H1 (cell line): ENCODE measurements at regions not wholly inside any gene's neighbourhood (a gene's known extent, or its start where the extent isn't known, plus 50 kb on each side); places are given as distances from the start of the nearest gene placed in this dataset.

Source experiments
- CTCF ChIA-PET: fragments of 300-600 bp; sonication (Branson Sonifier 250); formaldehyde crosslinking; loops from one replicate; lab custom pipeline; 2021; ENCODE audit not compliant: partially characterized antibody; lab: Charles Lee
- POLR2A ChIA-PET: fragments of 300-600 bp; sonication (Branson Sonifier 250); formaldehyde crosslinking; loops from one replicate; lab custom pipeline; 2021; ENCODE audit warnings: inconsistent platforms; ENCODE audit not compliant: partially characterized antibody; lab: Charles Lee
- DNase-seq, 2 experiments: peaks; one replicate each; pipeline versions ENCODE4 v3.0.0 to v3.0.0-alpha.2; 2010 to 2022; ENCODE audit warnings: low spot score in 2 of 2, low read depth in 1 of 2, mixed read lengths in 1 of 2
- FAIRE-seq: peaks from 2 replicates; lab custom pipeline; 2011; peaks lifted over from hg19 to GRCh38; lab: Jason Lieb, UNC
- H2AFZ ChIP-seq: 2 replicates; pipeline ENCODE4 v1.8.1; 2012; ENCODE audit warnings: low read length, inconsistent platforms
- H2AK5ac ChIP-seq: 2 replicates; pipeline ENCODE4 v1.6.1; 2013; ENCODE audit warnings: low read depth, low read length
- H2BK120ac ChIP-seq: replicated peaks from 2 replicates; pipeline ENCODE3; 2013; ENCODE audit warnings: low read depth, low read length, inconsistent platforms
- H2BK12ac ChIP-seq: 2 replicates; pipeline ENCODE4 v1.6.1; 2013; ENCODE audit warnings: low read depth, low read length
- H2BK15ac ChIP-seq: 2 replicates; pipeline ENCODE4 v1.6.1; 2013; ENCODE audit warnings: low read length
- H2BK20ac ChIP-seq: 2 replicates; pipeline ENCODE4 v1.6.1; 2013; ENCODE audit warnings: low read length
- H2BK5ac ChIP-seq: 2 replicates; pipeline ENCODE4 v1.6.1; 2013; ENCODE audit warnings: low read depth, low read length
- H3K14ac ChIP-seq: 2 replicates; pipeline ENCODE4 v1.6.1; 2013; ENCODE audit warnings: inconsistent platforms; ENCODE audit not compliant: insufficient read length
- H3K18ac ChIP-seq: 2 replicates; pipeline ENCODE4 v1.6.1; 2013; ENCODE audit warnings: low read length; ENCODE audit errors: extremely low read depth
- H3K23ac ChIP-seq: 2 replicates; pipeline ENCODE4 v1.6.1; 2013; ENCODE audit warnings: inconsistent platforms; ENCODE audit not compliant: insufficient read length
- H3K23me2 ChIP-seq: 2 replicates; pipeline ENCODE4 v1.6.1; 2013; ENCODE audit warnings: low read depth, low read length
- H3K27ac ChIP-seq: 2 replicates; pipeline ENCODE4 v1.6.1; 2011; ENCODE audit warnings: low read depth, low read length, inconsistent platforms
- H3K27me3 ChIP-seq, 4 experiments: replicated peaks in 1 of 4; 1 replicate in 1 of 4; 2 replicates in 3 of 4; pipeline versions ENCODE4 v1.6.1 to v1.8.1; 2011 to 2013; ENCODE audit warnings: low read length in 3 of 4, mild to moderate bottlenecking in 3 of 4, inconsistent platforms in 2 of 4, mixed read lengths in 2 of 4, moderate library complexity in 1 of 4; ENCODE audit not compliant: control insufficient read depth in 3 of 4, insufficient read depth in 3 of 4; ENCODE audit errors: extremely low read depth in 1 of 4
- H3K36me3 ChIP-seq, 4 experiments: 2 replicates each; pipeline versions ENCODE4 v1.6.1 to v1.8.1; 2011 to 2013; ENCODE audit warnings: mild to moderate bottlenecking in 4 of 4, low read length in 3 of 4, moderate library complexity in 2 of 4, control low read depth in 1 of 4, inconsistent platforms in 1 of 4; ENCODE audit not compliant: insufficient read depth in 4 of 4, control insufficient read depth in 2 of 4
- H3K4ac ChIP-seq: replicated peaks from 2 replicates; pipeline ENCODE3; 2013; ENCODE audit warnings: low read length, low read depth, mixed read lengths, inconsistent platforms; ENCODE audit not compliant: insufficient read length
- H3K4me1 ChIP-seq, 4 experiments: replicated peaks in 1 of 4; 1 replicate in 1 of 4; 2 replicates in 3 of 4; pipeline versions ENCODE4 v1.6.1 to v1.8.1; 2011 to 2013; ENCODE audit warnings: low read length in 3 of 4, inconsistent platforms in 2 of 4, mixed read lengths in 1 of 4; ENCODE audit not compliant: insufficient read depth in 4 of 4, control insufficient read depth in 3 of 4
- H3K4me2 ChIP-seq, 2 experiments: 2 replicates each; pipeline versions ENCODE4 v1.6.1 to v1.8.1; 2011 to 2013; ENCODE audit warnings: low read depth in 2 of 2, low read length in 2 of 2, control low read depth in 1 of 2, inconsistent platforms in 1 of 2, mild to moderate bottlenecking in 1 of 2; ENCODE audit not compliant: insufficient read depth in 1 of 2
- H3K4me3 ChIP-seq, 4 experiments: fragments of 200-600, 300-600 bp in 1 of 4; sonication (generic), shearing (Covaris generic), sonication (Bioruptor Twin) in 1 of 4; 2 replicates each; pipeline versions ENCODE4 v1.5.1 to v1.8.1; 2011 to 2016; ENCODE audit warnings: low read length in 4 of 4, low read depth in 3 of 4, control low read depth in 2 of 4, inconsistent platforms in 2 of 4, mild to moderate bottlenecking in 2 of 4, mixed read lengths in 1 of 4, moderate library complexity in 1 of 4; ENCODE audit not compliant: insufficient read depth in 2 of 4; ENCODE audit errors: extremely low read depth in 1 of 4
- H3K56ac ChIP-seq: replicated peaks from 2 replicates; pipeline ENCODE3; 2013; ENCODE audit warnings: low read depth, mild to moderate bottlenecking, mixed read lengths, low read length, inconsistent platforms; ENCODE audit not compliant: insufficient read length
- H3K79me1 ChIP-seq: 2 replicates; pipeline ENCODE4 v1.6.1; 2013; ENCODE audit warnings: low read depth, low read length, control low read depth
- H3K79me2 ChIP-seq, 2 experiments: 2 replicates each; pipeline versions ENCODE4 v1.6.1 to v1.8.1; 2012 to 2013; ENCODE audit warnings: low read length in 2 of 2, mild to moderate bottlenecking in 2 of 2, inconsistent platforms in 1 of 2; ENCODE audit not compliant: insufficient read depth in 2 of 2, control insufficient read depth in 1 of 2
- H3K9ac ChIP-seq, 4 experiments: replicated peaks in 1 of 4; 1 replicate in 1 of 4; 2 replicates in 3 of 4; pipeline versions ENCODE4 v1.6.1 to v1.8.1; 2011 to 2013; ENCODE audit warnings: low read depth in 3 of 4, low read length in 3 of 4, control low read depth in 2 of 4, mild to moderate bottlenecking in 2 of 4, moderate library complexity in 2 of 4, inconsistent platforms in 1 of 4; ENCODE audit errors: extremely low read depth in 1 of 4
- H3K9me3 ChIP-seq, 2 experiments: 2 replicates each; pipeline versions ENCODE4 v1.6.1 to v1.8.1; 2012 to 2013; ENCODE audit warnings: mild to moderate bottlenecking in 2 of 2, moderate library complexity in 2 of 2, control low read depth in 1 of 2, inconsistent platforms in 1 of 2, low read depth in 1 of 2, low read length in 1 of 2, mixed read lengths in 1 of 2; ENCODE audit not compliant: insufficient read depth in 2 of 2
- H4K20me1 ChIP-seq, 2 experiments: replicated peaks in 1 of 2; 2 replicates each; pipeline versions ENCODE3 to v1.8.1; 2011 to 2013; ENCODE audit warnings: inconsistent platforms in 2 of 2, low read length in 2 of 2, mild to moderate bottlenecking in 1 of 2; ENCODE audit not compliant: insufficient read depth in 2 of 2, control insufficient read depth in 1 of 2
- H4K5ac ChIP-seq: 2 replicates; pipeline ENCODE4 v1.6.1; 2013; ENCODE audit warnings: low read length, low read depth, mixed read lengths, inconsistent platforms; ENCODE audit not compliant: insufficient read length
- H4K8ac ChIP-seq: 2 replicates; pipeline ENCODE4 v1.8.0; 2013; ENCODE audit warnings: mild to moderate bottlenecking, moderate library complexity, low read length, inconsistent platforms; ENCODE audit not compliant: insufficient read depth; ENCODE audit errors: extremely low read depth
- H4K91ac ChIP-seq: replicated peaks from 2 replicates; pipeline ENCODE3; 2013; ENCODE audit warnings: low read length, mixed read lengths, inconsistent platforms; ENCODE audit not compliant: insufficient read length
- CREB1 ChIP-seq: IDR thresholded peaks from 2 replicates; pipeline ENCODE4 v1.6.1; 2012; ENCODE audit warnings: inconsistent platforms
- EZH2 ChIP-seq: fragments of 200-600 bp; sonication (generic); IDR thresholded peaks from 2 replicates; pipeline ENCODE4 v1.7.1; 2012; ENCODE audit warnings: low read depth, mild to moderate bottlenecking, moderate library complexity, low read length, inconsistent platforms; ENCODE audit not compliant: severe bottlenecking
- GABPA ChIP-seq: IDR thresholded peaks from 2 replicates; pipeline ENCODE4 v1.6.1; 2011; ENCODE audit warnings: mild to moderate bottlenecking, low read length, moderate library complexity, borderline replicate concordance; ENCODE audit not compliant: insufficient read depth
- MAX ChIP-seq: IDR thresholded peaks from 2 replicates; pipeline ENCODE4 v1.6.1; 2012; ENCODE audit warnings: inconsistent platforms
- SIN3A ChIP-seq, 2 experiments: IDR thresholded peaks in 1 of 2; conservative IDR thresholded peaks in 1 of 2; 2 replicates each; pipeline ENCODE4 v1.6.1; 2011 to 2012; ENCODE audit warnings: low read length in 2 of 2, improper control_type of control experiment in 1 of 2, low read depth in 1 of 2, mild to moderate bottlenecking in 1 of 2
- YY1 ChIP-seq: IDR thresholded peaks from 2 replicates; pipeline ENCODE4 v1.6.1; 2011; ENCODE audit warnings: low read depth, mild to moderate bottlenecking, low read length
- WGBS, 2 experiments: shearing (Covaris generic) in 1 of 2; methylation state at CpG; one replicate each; pipeline versions ENCODE4 v1.1.6 to v1.1.7; 2013 to 2015; ENCODE audit warnings: low lambda C conversion rate in 2 of 2, mixed read lengths in 2 of 2, inconsistent platforms in 1 of 2, low coverage in 1 of 2, missing lambda C conversion rate in 1 of 2; ENCODE audit not compliant: insufficient replicate concordance in 2 of 2, insufficient coverage in 1 of 2, insufficient read length in 1 of 2; ENCODE audit errors: extremely low coverage in 1 of 2, missing lambda C conversion rate in 1 of 2; 5-methylcytosine and 5-hydroxymethylcytosine counted together

DNA sequence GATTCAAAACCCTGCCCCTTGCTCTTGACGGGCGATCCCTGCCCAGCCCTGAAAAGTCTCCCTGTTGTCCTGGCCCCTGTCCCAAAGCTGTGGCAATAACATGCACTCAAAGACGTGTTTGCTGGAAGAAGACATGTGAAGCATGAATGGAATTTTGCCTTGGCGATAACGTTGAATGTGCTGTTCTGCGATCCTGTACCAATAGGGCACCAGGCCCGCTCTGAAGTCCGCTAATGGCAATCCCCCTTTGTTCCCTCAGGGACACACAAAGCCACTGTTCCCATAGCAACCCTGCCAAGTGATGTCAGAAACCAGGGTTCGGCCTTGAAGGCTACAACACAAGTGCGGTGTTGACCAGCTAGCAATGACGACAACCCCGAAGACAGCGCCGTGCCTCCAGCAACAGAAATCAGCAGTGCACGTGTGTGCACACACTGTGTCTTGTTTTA, 284.6 kb downstream of the KLF6 start:
- H3K9me3 ChIP-seq: no peaks in the 10 kb centered on the region
- H3K79me1 ChIP-seq: no peaks in the 10 kb centered on the region
- H4K20me1 ChIP-seq: no peaks in the 10 kb centered on the region
- H3K36me3 ChIP-seq: no peaks in the 10 kb centered on the region
- H3K4me2 ChIP-seq: no peak overlapping the region
- H3K14ac ChIP-seq: no peak overlapping the region
- FAIRE-seq (peak; percentile 19), DNase-seq (peak in 1 of 2 experiments; percentile 67)
- H2BK12ac ChIP-seq: peak overlapping the region; percentile 73; the same call in 1 of the 2 replicates
- WGBS, 2 experiments: 78% methylated on average over 15 of the region's 15 CpGs; no CpG with 5 or more reads in 1 of the 2 experiments
- no peak overlapping the region for H3K4ac ChIP-seq
- H3K27me3 ChIP-seq: no peaks in the 10 kb centered on the region
- no peak overlapping the region for H2BK15ac ChIP-seq
- no peak overlapping the region for H3K27ac ChIP-seq
- no peak overlapping the region for H4K91ac ChIP-seq
- no peak overlapping the region; the same call in 1 of the 2 replicates for H2AK5ac ChIP-seq
- no peak overlapping the region for H3K23ac ChIP-seq
- H3K23me2 ChIP-seq: no peaks in the 10 kb centered on the region
- no peak overlapping the region for H3K56ac ChIP-seq
- no peak overlapping the region for H2BK120ac ChIP-seq
- TF ChIP-seq SIN3A (conservative IDR thresholded peaks at IDR 0.05 in 1 of 2, IDR thresholded peaks at IDR 0.05 in 1 of 2; ENCODE audit: low read depth in 1 of 2, low read length in 2 of 2) (0 out of 4 replicates have a peak, but pooled peaks of 1 of the 2 experiments have one; percentile 17), EZH2 (no peak), MAX (no peak), CREB1 (peak; percentile 48; the same call in 1 of the 2 replicates), GABPA (no peak), YY1 (no peak)
- H3K4me3 ChIP-seq: peak overlapping the region in 1 of 4 experiments; percentile 19; a peak in 1 of 8 replicates
- 0 out of 2 replicates have a peak overlapping the region, but pooled peaks have one; percentile 81 for H2AFZ ChIP-seq
- no peak overlapping the region for H4K5ac ChIP-seq
- ChIA-PET POLR2A (no interaction called here), CTCF (interaction anchor here (0.6 to 1.2 kb wide), 2 partner anchors 12 to 359 kb away, joined by 5 to 7 read pairs; no protein-coding TSS in a partner anchor)
- peaks cover 5 to 30% (median 13%) of the 10 kb centered on the region in 4 experiments for H3K4me1 ChIP-seq
- H3K79me2 ChIP-seq: no peaks in the 10 kb centered on the region
- H3K9ac ChIP-seq: no peak overlapping the region
- no peak overlapping the region; the same call in 1 of the 2 replicates for H2BK5ac ChIP-seq
- H4K8ac ChIP-seq: no peak overlapping the region
- H2BK20ac ChIP-seq: no peak overlapping the region
- no peak overlapping the region for H3K18ac ChIP-seq
